Activated T-helper 1 cell treated with anti-CD3 and anti-CD28 coated beads, Interleukin-12 subunit alpha, Interleukin-12 subunit beta, Interleukin-2, Interleukin-4 antibody, amounts not matched to agents 30 ng/mL and 10 ng/mL and 1 ng/mL, durations not matched to agents 14 hours and 24 hours and 36 hours (primary cell): ENCODE measurements at regions not wholly inside any gene's neighbourhood (a gene's known extent, or its start where the extent isn't known, plus 50 kb on each side); places are given as distances from the start of the nearest gene placed in this dataset.
"Not testable (repeated sequence)": the region's sequence is repeated elsewhere in the genome, so short reads cannot be mapped to it uniquely, and the experiment has no call there.

Experiments used
- DNase-seq: peaks from one replicate; pipeline ENCODE4 v3.0.0; 2021; ENCODE audit warnings: low spot score
- H3K27ac Mint-ChIP-seq: one replicate; pipeline ENCODE4 v1.8.0; 2021; ENCODE audit warnings: mild to moderate bottlenecking, mixed read lengths
- H3K27me3 Mint-ChIP-seq: one replicate; pipeline ENCODE4 v1.8.0; 2022; ENCODE audit warnings: mild to moderate bottlenecking, moderate library complexity, mixed read lengths; ENCODE audit not compliant: insufficient read depth
- H3K36me3 Mint-ChIP-seq: one replicate; pipeline ENCODE4 v1.8.0; 2021; ENCODE audit warnings: low read depth, mixed read lengths
- H3K4me1 Mint-ChIP-seq: one replicate; pipeline ENCODE4 v1.8.0; 2021; ENCODE audit warnings: low read depth, mixed read lengths
- H3K4me3 Mint-ChIP-seq: one replicate; pipeline ENCODE4 v1.8.0; 2021; ENCODE audit warnings: mild to moderate bottlenecking, moderate library complexity, mixed read lengths
- H3K9me3 Mint-ChIP-seq: one replicate; pipeline ENCODE4 v1.8.0; 2021; ENCODE audit warnings: mixed read lengths
- intact Hi-C: fragments of 100-400 bp; cut with micrococcal nuclease; formaldehyde crosslinking; loops from one replicate; pipeline ENCODE4 v1.15.1; 2024

- no peaks in the 10 kb centered on the region for H3K27me3 Mint-ChIP-seq
- no peaks in the 10 kb centered on the region for H3K4me1 Mint-ChIP-seq
- intact Hi-C loops = no loop called here
- no peak for DNase-seq
- H3K27ac Mint-ChIP-seq = no peak overlapping the region
- no peak overlapping the region for H3K4me3 Mint-ChIP-seq
- no peaks in the 10 kb centered on the region for H3K36me3 Mint-ChIP-seq
- H3K9me3 Mint-ChIP-seq = no peaks in the 10 kb centered on the region
Observed at GRCh38 chr13:23119131-23119530, 61.6 kb upstream of the SGCG start.

GRCh38 chr13:23127540-23127939, 53.2 kb upstream of the SGCG start:
- H3K36me3 Mint-ChIP-seq, H3K4me1 Mint-ChIP-seq, intact Hi-C loops: not testable (repeated sequence)

GRCh38 chr13:23129331-23129730, 51.4 kb upstream of the SGCG start:
- H3K36me3 Mint-ChIP-seq = no peaks in the 10 kb centered on the region
- H3K4me1 Mint-ChIP-seq = no peaks in the 10 kb centered on the region
- H3K4me3 Mint-ChIP-seq = no peak overlapping the region
- H3K9me3 Mint-ChIP-seq = no peaks in the 10 kb centered on the region
- no peak for DNase-seq
- intact Hi-C loops = no loop called here
- H3K27me3 Mint-ChIP-seq = no peaks in the 10 kb centered on the region
- H3K27ac Mint-ChIP-seq = no peak overlapping the region

More at GRCh38 chr13:23127540-23127939, 53.2 kb upstream of the SGCG start:
- not testable (repeated sequence) for H3K4me3 Mint-ChIP-seq, H3K27me3 Mint-ChIP-seq, H3K27ac Mint-ChIP-seq, H3K9me3 Mint-ChIP-seq, DNase-seq
